Adipocyte (in vitro differentiated cells): ENCODE measurements at regions not wholly inside any gene's neighbourhood (a gene's known extent, or its start where the extent isn't known, plus 50 kb on each side); places are given as distances from the start of the nearest gene placed in this dataset.

Source experiments
- DNase-seq: peaks from one replicate; pipeline ENCODE4 v3.0.0-alpha.2; 2015; ENCODE audit warnings: low read depth
- H3K27me3 ChIP-seq: replicated peaks from 2 replicates; pipeline ENCODE4 v1.7.0; 2013; ENCODE audit warnings: mild to moderate bottlenecking, low read length, moderate library complexity; ENCODE audit not compliant: control insufficient read depth, insufficient read depth
- H3K36me3 ChIP-seq: 2 replicates; pipeline ENCODE4 v1.7.0; 2013; ENCODE audit warnings: low read length, mild to moderate bottlenecking, moderate library complexity; ENCODE audit not compliant: control insufficient read depth, insufficient read depth, severe bottlenecking
- H3K4me1 ChIP-seq: 2 replicates; pipeline ENCODE4 v1.7.0; 2013; ENCODE audit warnings: mild to moderate bottlenecking, low read length, moderate library complexity; ENCODE audit not compliant: control insufficient read depth, insufficient read depth
- H3K4me3 ChIP-seq: 2 replicates; pipeline ENCODE4 v1.7.0; 2013; ENCODE audit warnings: mild to moderate bottlenecking, low read length, moderate library complexity
- H3K9ac ChIP-seq: 2 replicates; pipeline ENCODE4 v1.7.0; 2013; ENCODE audit warnings: mild to moderate bottlenecking, low read length, moderate library complexity
- H3K9me3 ChIP-seq: 2 replicates; pipeline ENCODE4 v1.7.0; 2013; ENCODE audit warnings: mild to moderate bottlenecking, low read length, moderate library complexity; ENCODE audit not compliant: control insufficient read depth

GRCh38 chr2:176473177-176473576 lies 203.9 kb downstream of the MTX2 start:
- Histone ChIP-seq H3K4me3 (peak overlapping the region; percentile 71), H3K4me1 (peaks cover 12% of the 10 kb centered on the region), H3K9me3 (no peaks in the 10 kb centered on the region), H3K36me3 (no peaks in the 10 kb centered on the region), H3K9ac (peak overlapping the region; percentile 53), H3K27me3 (no peaks in the 10 kb centered on the region)
- no peak for DNase-seq

- Histone ChIP-seq H3K4me1 (peaks cover 12% of the 10 kb centered on the region), H3K36me3 (no peaks in the 10 kb centered on the region), H3K4me3 (no peak overlapping the region), H3K9me3 (no peaks in the 10 kb centered on the region), H3K27me3 (no peaks in the 10 kb centered on the region), H3K9ac (no peak overlapping the region)
- no peak for DNase-seq
These were observed 204.6 kb downstream of the MTX2 start for GRCh38 chr2:176473851-176474250.

GRCh38 chr2:176477336-176477735 lies 208.1 kb downstream of the MTX2 start:
- Histone ChIP-seq H3K36me3 (no peaks in the 10 kb centered on the region), H3K4me3 (no peak overlapping the region), H3K4me1 (peaks cover 11% of the 10 kb centered on the region), H3K9ac (no peak overlapping the region), H3K9me3 (no peaks in the 10 kb centered on the region), H3K27me3 (no peaks in the 10 kb centered on the region)
- DNase-seq: no peak

GRCh38 chr2:176479961-176480360 lies 210.7 kb downstream of the MTX2 start:
- Histone ChIP-seq H3K36me3 (no peaks in the 10 kb centered on the region), H3K4me3 (no peak overlapping the region), H3K9me3 (no peaks in the 10 kb centered on the region), H3K4me1 (no peaks in the 10 kb centered on the region), H3K9ac (no peak overlapping the region), H3K27me3 (no peaks in the 10 kb centered on the region)
- DNase-seq: no peak

GRCh38 chr2:176482107-176482506 lies 212.9 kb downstream of the MTX2 start:
- no peak overlapping the region for H3K4me3 ChIP-seq
- H3K9ac ChIP-seq: no peak overlapping the region
- no peaks in the 10 kb centered on the region for H3K36me3 ChIP-seq
- H3K9me3 ChIP-seq: no peaks in the 10 kb centered on the region
- no peaks in the 10 kb centered on the region for H3K4me1 ChIP-seq
- peak; percentile 20 for DNase-seq
- H3K27me3 ChIP-seq: no peaks in the 10 kb centered on the region

- H3K4me1 ChIP-seq: no peaks in the 10 kb centered on the region
- H3K9ac ChIP-seq: no peak overlapping the region
- DNase-seq: no peak
- H3K27me3 ChIP-seq: no peaks in the 10 kb centered on the region
- H3K36me3 ChIP-seq: no peaks in the 10 kb centered on the region
- H3K9me3 ChIP-seq: no peaks in the 10 kb centered on the region
- H3K4me3 ChIP-seq: no peak overlapping the region
These were observed 214.2 kb downstream of the MTX2 start for GRCh38 chr2:176483476-176483875.

- Histone ChIP-seq H3K9ac (no peak overlapping the region), H3K27me3 (no peaks in the 10 kb centered on the region), H3K36me3 (no peaks in the 10 kb centered on the region), H3K4me3 (no peak overlapping the region), H3K4me1 (peaks cover 4% of the 10 kb centered on the region), H3K9me3 (no peaks in the 10 kb centered on the region)
- no peak for DNase-seq
These were observed 214.8 kb downstream of the MTX2 start for GRCh38 chr2:176483901-176484568.

GRCh38 chr2:176484838-176485237 lies 215.6 kb downstream of the MTX2 start:
- Histone ChIP-seq H3K4me3 (no peak overlapping the region), H3K9ac (no peak overlapping the region), H3K27me3 (no peaks in the 10 kb centered on the region), H3K9me3 (no peaks in the 10 kb centered on the region), H3K4me1 (peaks cover 10% of the 10 kb centered on the region), H3K36me3 (no peaks in the 10 kb centered on the region)
- DNase-seq: no peak

- Histone ChIP-seq H3K9me3 (no peaks in the 10 kb centered on the region), H3K9ac (no peak overlapping the region), H3K4me1 (peaks cover 36% of the 10 kb centered on the region), H3K4me3 (no peak overlapping the region), H3K36me3 (no peaks in the 10 kb centered on the region), H3K27me3 (no peaks in the 10 kb centered on the region)
- DNase-seq: no peak
These were observed 219.2 kb downstream of the MTX2 start for GRCh38 chr2:176488431-176488830.

GRCh38 chr2:176490061-176490861 lies 221.0 kb downstream of the MTX2 start:
- H3K27me3 ChIP-seq: no peaks in the 10 kb centered on the region
- H3K36me3 ChIP-seq: no peaks in the 10 kb centered on the region
- no peaks in the 10 kb centered on the region for H3K9me3 ChIP-seq
- no peak for DNase-seq
- peaks cover 48% of the 10 kb centered on the region for H3K4me1 ChIP-seq
- H3K9ac ChIP-seq: peak overlapping the region; percentile 82
- peak overlapping the region; percentile 72 for H3K4me3 ChIP-seq

GRCh38 chr2:176491172-176491904 lies 222.1 kb downstream of the MTX2 start:
- Histone ChIP-seq H3K9ac (peak overlapping the region; percentile 82), H3K4me3 (peak overlapping the region; percentile 72), H3K9me3 (no peaks in the 10 kb centered on the region), H3K27me3 (no peaks in the 10 kb centered on the region), H3K4me1 (peaks cover 55% of the 10 kb centered on the region), H3K36me3 (no peaks in the 10 kb centered on the region)
- DNase-seq: peak; percentile 92
